GM21786 (cell line): ENCODE measurements at regions not wholly inside any gene's neighbourhood (a gene's known extent, or its start where the extent isn't known, plus 50 kb on each side); places are given as distances from the start of the nearest gene placed in this dataset.

Experiments
- ATAC-seq: cut with Tn5 transposase; IDR thresholded peaks from one replicate; pipeline ENCODE4 v1.9.1; 2021; ENCODE audit not compliant: unreplicated experiment

DNA sequence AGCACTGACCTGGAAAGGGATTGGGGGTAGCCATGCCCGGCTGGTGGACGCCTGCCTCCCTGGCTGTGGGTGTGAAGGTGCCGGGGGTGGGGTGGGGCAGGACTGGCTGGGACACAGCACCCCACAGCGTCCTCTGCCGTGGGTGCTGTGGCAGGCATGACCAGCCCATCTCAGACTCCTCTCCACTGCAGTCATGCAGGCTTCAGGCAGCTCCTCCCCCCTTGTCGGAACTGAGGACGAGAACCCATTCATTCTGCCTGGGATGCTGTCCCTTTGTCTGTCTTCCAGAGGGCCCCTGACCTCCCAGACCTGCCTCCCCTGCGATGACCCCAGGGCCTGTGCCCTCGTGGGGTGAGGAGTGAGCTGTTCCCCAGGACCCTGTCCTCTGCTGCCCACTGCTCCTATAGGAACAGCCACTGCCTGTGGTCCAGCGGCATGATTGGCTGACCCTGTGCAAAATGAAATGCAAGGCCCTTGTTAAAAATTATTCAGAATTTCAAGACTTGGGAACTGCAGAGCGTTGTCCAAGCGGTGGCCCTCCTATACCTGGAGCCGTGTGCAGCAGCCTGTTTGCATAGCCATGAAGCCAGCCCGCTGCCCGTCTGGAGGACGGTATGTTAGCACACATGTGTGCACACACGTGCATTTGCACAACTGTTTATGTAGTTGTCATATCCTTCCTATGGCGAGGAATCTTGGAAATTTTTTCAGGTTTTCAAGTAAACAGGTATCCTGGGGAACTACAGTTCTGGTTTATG, 1122.3 kb downstream of the BRD1 start:
- ATAC-seq, result no peak

DNA sequence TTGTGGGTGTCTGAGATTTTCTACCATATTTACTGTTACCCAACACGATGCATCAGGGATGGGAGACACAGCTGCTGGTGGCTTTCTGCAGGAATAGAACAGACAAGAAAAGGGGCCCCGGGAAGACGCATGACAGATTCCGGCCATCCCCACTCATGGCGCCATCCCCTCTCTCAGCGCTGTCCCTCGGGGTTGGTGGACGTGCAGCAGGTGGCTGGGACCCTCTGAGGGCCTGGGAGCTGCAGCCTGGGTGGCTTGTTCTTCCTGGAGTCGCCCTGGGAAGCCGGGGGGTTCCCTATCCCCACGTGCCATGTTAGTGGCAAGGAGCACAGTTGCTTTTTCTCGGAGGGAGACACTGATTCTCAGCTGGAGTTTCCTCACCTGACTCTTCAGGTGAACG, 1123.3 kb downstream of the BRD1 start:
- ATAC-seq, result no peak

- no peak for ATAC-seq
Observed at GRCh38 chr22:48703265-48703941, 1124.3 kb downstream of the BRD1 start.

DNA sequence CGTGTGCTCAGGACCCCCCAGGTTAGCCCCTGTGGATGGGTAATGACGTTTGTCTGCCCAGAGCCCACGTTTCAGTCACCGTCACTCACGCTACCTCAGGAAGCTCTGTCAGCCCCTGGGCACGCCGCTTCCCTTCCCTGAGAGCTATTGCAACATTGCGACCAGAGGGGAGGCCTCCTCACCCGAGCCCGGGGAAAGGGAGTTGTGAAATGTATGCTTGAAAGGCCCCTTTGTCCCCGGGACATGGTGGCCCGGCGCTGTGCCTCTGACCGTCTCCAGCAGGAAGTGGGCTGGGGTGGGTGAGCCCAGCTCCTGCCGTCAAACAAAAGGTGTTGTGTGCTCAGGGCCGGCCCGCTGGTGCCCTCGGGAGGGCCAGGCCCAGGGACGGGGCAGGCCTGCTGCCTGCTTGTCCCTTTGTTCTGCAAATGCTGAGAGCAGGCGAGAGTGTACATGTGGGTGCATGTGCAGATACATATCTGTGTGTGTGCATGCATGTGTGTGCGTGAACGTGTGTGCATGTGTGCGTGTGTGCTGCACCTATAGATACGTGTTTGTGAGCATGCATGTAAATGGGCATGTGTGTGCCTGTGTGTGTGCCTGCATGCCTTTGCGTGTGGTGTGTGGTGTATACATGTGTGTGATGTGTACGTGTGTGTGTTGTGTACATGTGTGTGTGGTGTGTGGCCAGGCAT, 1125.0 kb downstream of the BRD1 start:
- no peak for ATAC-seq

DNA sequence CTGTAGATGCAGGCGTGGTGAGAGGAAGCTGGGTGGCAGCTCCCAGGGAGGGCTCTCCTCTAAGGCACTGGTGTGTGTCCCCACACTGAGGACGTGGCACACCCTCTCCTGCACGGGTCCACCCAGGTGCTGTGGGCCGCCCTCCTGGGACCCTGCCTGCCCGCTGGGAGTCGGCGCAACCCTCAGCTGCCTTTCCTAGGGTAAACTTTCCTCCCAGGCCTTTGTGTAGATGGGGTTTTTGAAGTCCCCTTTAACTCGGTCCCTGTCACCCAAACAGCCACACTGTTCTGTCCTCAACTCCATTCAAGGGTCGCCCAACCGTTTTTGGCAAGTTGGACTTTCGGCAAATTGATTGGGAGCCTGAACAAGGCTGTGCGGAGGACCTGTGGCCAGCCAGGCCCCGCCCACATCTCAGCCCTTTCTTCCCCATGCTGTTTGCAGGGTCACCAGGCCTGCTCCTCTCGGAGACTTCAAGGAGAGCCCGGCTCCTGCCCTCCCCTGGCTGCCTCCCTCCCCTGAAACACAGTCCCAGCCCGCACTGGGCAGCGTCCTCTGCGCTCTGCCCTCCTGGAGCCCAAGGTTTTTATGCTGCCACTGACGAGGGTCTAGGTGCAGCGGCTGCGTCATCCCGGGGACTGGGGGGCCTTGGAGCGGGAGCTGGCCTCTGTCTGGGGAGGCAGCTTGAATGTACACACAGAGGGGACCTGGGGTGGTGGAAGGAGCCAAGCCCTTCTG, 1126.2 kb downstream of the BRD1 start:
- ATAC-seq, result no peak

GRCh38 chr22:48700566-48701295, 1126.9 kb downstream of the BRD1 start:
- ATAC-seq, result no peak

DNA sequence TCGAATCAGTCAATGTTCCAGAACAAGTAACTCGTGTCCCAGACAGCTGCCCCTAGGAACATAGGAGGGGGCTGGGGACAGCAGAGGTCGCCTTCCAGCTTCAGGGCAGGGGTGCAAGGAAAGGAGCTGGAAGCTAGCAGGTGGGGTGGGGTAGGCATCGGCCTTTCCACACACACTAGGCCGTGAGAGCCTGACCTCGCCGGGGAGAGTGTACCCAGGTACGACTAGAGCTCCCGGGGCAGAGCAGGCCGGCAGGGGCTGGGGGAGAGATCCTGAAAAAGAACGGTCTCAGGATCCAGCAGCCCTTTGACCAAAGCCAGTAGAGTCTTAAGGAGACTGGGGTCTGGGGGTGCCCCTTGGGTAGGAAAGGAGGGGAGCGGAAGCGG, 1127.5 kb downstream of the BRD1 start:
- ATAC-seq, result no peak

GRCh38 chr22:48699511-48699910, 1128.2 kb downstream of the BRD1 start:
- ATAC-seq, result no peak

- ATAC-seq, result no peak
Observed at GRCh38 chr22:48698618-48699017, 1129.1 kb downstream of the BRD1 start.

- no peak for ATAC-seq
Observed at GRCh38 chr22:48697694-48698276, 1129.9 kb downstream of the BRD1 start.

- ATAC-seq, result no peak
Observed at GRCh38 chr22:48697223-48697622, 1130.5 kb downstream of the BRD1 start.

DNA sequence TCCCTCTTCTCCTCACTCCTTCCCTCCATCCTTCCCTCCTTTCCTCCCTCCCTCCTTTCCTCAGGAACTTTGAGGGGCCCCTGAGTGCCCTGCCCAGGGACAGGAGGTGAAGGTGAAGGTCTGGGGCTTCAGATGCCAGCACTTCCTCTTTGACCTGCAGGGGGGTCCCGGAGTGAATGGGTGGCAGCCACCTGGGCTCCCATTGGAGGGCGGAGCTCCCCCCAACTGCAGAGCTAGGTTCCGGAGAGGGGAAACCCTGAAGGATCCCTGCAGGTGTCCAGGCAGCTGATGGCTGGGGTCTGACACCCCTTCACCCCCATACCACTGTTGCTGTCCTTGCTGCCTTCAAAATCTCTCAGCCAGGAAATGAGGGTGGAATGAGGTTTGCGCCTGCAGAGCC, 1131.3 kb downstream of the BRD1 start:
- no peak for ATAC-seq

GRCh38 chr22:48695731-48696305, 1131.9 kb downstream of the BRD1 start:
- ATAC-seq, result no peak

DNA sequence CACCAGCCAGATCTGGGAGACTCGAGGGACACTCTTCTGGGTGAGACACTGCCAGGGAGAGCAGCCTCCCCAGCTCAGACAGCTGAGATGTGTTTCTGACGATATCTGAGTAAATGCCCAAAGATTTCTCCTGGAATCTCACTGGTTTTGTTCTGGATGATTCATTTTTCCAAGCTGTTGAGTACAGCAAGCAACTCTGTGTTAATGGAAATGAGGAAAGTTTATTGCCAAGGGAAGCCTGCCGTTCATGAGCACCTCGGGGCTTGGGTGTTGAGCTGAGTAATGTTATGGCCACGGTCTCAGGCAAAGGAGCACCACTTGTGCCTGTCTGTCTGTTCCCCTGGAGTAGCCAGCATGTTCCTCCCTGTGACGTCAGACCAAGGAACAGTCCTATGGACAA, 1132.4 kb downstream of the BRD1 start:
- no peak for ATAC-seq

GRCh38 chr22:48694296-48694883, 1133.3 kb downstream of the BRD1 start:
- no peak for ATAC-seq

DNA sequence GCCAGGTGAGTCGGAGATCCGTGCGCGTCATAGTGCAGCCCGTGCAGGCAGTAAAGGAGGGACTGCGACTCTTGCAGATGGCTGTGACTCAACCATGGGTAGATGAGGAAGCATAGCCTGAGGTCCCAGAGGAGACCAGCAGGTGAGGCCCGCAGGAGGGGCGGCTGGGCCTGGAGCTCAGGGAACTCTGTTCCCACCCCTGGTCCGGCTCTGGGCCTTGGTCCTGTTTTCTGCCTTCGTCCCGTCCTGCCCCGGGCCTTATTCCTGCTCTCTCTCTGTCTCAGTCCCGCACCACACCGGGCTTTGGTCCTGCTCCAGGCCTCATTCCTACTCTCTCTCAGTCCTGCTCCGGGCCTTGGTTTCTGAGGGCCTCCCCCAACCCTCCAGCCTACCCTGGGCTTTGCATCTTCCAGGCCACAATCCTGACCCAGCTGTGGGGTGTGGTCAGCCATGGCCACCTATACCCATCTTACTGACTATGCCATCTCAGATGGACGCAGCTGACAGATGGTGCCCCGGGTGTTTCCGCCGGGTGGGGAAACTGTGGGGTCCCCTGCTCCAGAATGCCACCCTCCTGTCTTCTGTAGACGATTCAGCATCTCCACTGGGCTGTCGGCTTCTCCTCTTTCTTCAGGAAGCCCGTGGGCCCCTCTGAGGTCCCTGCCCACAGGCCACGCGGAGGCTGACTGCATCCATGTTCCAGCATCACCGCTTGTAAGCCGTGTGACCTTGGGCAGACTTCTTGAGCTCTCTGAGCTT, 1134.1 kb downstream of the BRD1 start:
- no peak for ATAC-seq

DNA sequence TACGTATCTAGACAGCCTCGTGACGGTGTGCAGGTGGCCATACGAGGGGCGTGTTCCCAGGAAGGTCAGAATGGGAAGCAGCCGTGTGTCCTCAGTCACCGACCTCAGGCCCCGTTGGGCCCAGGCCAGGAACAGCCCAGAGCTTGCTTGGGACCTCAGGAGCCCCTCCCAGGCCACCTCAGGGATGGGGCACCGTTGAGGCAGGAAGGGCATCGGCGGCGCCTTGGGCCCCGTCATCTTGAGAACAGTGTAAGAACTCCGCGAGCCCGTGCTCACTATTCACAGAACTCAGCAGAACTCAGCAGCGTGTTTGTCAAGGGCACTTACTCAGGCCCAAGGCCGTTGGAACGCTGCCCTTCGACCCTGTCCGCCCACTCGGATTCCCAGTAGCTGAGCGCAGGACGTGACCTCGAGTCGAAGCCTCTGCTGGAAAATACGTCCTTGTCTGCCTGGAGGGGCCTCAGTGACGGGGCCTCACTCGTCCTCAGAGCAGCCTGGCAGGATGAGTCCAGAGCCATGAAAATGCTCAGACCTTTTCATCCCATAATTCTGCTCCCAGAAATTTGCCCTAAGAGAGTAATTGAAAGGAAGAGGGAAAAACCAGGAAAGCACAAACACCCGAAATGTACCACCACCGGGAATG, 1134.8 kb downstream of the BRD1 start:
- no peak for ATAC-seq

DNA sequence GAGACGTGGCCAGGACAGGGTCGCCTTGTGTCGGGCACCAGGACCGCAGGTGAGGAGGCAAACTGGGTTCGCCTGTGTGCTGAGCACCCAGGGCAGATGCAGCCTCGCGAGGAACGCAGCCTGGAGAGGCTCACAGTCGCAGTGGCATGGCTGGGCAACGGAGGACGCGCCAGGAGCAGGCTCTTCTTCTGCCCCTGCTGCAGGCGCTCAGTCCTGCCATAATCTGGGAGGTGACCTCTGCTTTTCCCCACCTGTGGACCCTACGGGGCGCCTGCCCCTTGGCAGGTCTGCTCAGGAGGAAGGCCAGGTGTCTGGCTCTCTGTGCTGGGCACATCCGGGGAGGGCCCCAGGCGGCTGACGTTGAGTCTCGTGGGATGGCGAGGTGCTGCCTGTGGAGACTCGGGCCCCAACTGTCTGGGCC, 1136.2 kb downstream of the BRD1 start:
- ATAC-seq, result no peak
